Neural cell (in vitro differentiated cells): ENCODE measurements at regions not wholly inside any gene's neighbourhood (a gene's known extent, or its start where the extent isn't known, plus 50 kb on each side); places are given as distances from the start of the nearest gene placed in this dataset.

Experiments used
- H2AFZ ChIP-seq: fragments of 200-600, 300-800 bp; sonication (generic), shearing (Covaris generic); 2 replicates; pipeline ENCODE4 v1.6.0; 2014; ENCODE audit warnings: low read depth, mild to moderate bottlenecking, antibody characterized with exemption, low read length, moderate library complexity
- H3F3A ChIP-seq: fragments of 200-600 bp; shearing (Covaris generic); 2 replicates; pipeline ENCODE4 v1.6.1; 2016; ENCODE audit warnings: mild to moderate bottlenecking, moderate library complexity, mixed read lengths, antibody characterized with exemption, low read length; ENCODE audit not compliant: insufficient read depth, poor library complexity, severe bottlenecking
- H3K27ac ChIP-seq: fragments of 200-600, 300-800 bp; sonication (generic), shearing (Covaris generic); 2 replicates; pipeline ENCODE4 v1.5.1; 2014; ENCODE audit warnings: mild to moderate bottlenecking, low read length, moderate library complexity
- H3K27me3 ChIP-seq: fragments of 300-800, 200-600 bp; sonication (generic), shearing (Covaris generic); 2 replicates; pipeline ENCODE4 v1.6.0; 2014; ENCODE audit warnings: mild to moderate bottlenecking, low read depth, low read length, moderate library complexity; ENCODE audit not compliant: insufficient read depth
- H3K36me3 ChIP-seq: fragments of 300-800, 200-600 bp; sonication (generic), shearing (Covaris generic); 2 replicates; pipeline ENCODE4 v1.5.1; 2014; ENCODE audit warnings: mild to moderate bottlenecking, antibody characterized with exemption, low read length, moderate library complexity; ENCODE audit not compliant: insufficient read depth
- H3K4me2 ChIP-seq: fragments of 300-800, 200-600 bp; sonication (generic), shearing (Covaris generic); 2 replicates; pipeline ENCODE4 v1.6.0; 2014; ENCODE audit warnings: mild to moderate bottlenecking, low read length
- H3K4me3 ChIP-seq: fragments of 300-800, 200-600 bp; sonication (generic), shearing (Covaris generic); 2 replicates; pipeline ENCODE4 v1.5.1; 2014; ENCODE audit warnings: mild to moderate bottlenecking, low read length, moderate library complexity
- H3K79me2 ChIP-seq: fragments of 200-600 bp; shearing (Covaris generic); replicated peaks from 2 replicates; pipeline ENCODE4 v1.6.0; 2014; ENCODE audit warnings: mild to moderate bottlenecking, low read length, moderate library complexity; ENCODE audit not compliant: insufficient read depth
- H3K9ac ChIP-seq: fragments of 300-800, 200-600 bp; sonication (generic), shearing (Covaris generic); 2 replicates; pipeline ENCODE4 v1.6.1; 2016; ENCODE audit warnings: mild to moderate bottlenecking, low read length, mixed read lengths
- H3K9me2 ChIP-seq: fragments of 200-600 bp; shearing (Covaris generic); 2 replicates; pipeline ENCODE4 v1.6.1; 2016; ENCODE audit warnings: mild to moderate bottlenecking, low read length, mixed read lengths; ENCODE audit not compliant: insufficient read depth
- H3K9me3 ChIP-seq: fragments of 200-600, 300-800 bp; sonication (generic), shearing (Covaris generic); 2 replicates; pipeline ENCODE4 v1.6.1; 2016; ENCODE audit warnings: mild to moderate bottlenecking, mixed run types, low read length, moderate library complexity, mixed read lengths
- H4K20me1 ChIP-seq: fragments of 200-600 bp; shearing (Covaris generic); 2 replicates; pipeline ENCODE4 v1.6.1; 2016; ENCODE audit warnings: mild to moderate bottlenecking, mixed run types; ENCODE audit not compliant: insufficient read depth
- CTCF ChIP-seq: fragments of 450-650 bp; IDR thresholded peaks from 2 replicates; pipeline ENCODE4 v1.5.1; 2014; ENCODE audit warnings: antibody characterized with exemption, mild to moderate bottlenecking, moderate library complexity; ENCODE audit not compliant: poor library complexity, severe bottlenecking
- EP300 ChIP-seq: fragments of 450-650 bp; conservative IDR thresholded peaks from 2 replicates; pipeline ENCODE4 v1.6.1; 2014; ENCODE audit warnings: antibody characterized with exemption, mild to moderate bottlenecking, moderate library complexity; ENCODE audit not compliant: poor library complexity, severe bottlenecking
- EZH2 ChIP-seq: fragments of 200-600, 300-800 bp; shearing (Covaris generic), sonication (generic); IDR thresholded peaks from 2 replicates; pipeline ENCODE4 v1.6.1; 2014; ENCODE audit warnings: antibody characterized with exemption, low read length, borderline replicate concordance, mild to moderate bottlenecking; ENCODE audit not compliant: insufficient read depth, poor library complexity, severe bottlenecking
- MXI1 ChIP-seq: fragments of 450-650 bp; conservative IDR thresholded peaks from 2 replicates; pipeline ENCODE4 v1.6.1; 2014; ENCODE audit warnings: antibody characterized with exemption, mild to moderate bottlenecking; ENCODE audit not compliant: poor library complexity, severe bottlenecking
- POLR2AphosphoS5 ChIP-seq: IDR thresholded peaks from 2 replicates; pipeline ENCODE4 v1.6.1; 2012
- RAD21 ChIP-seq: fragments of 450-650 bp; conservative IDR thresholded peaks from 2 replicates; pipeline ENCODE4 v1.6.1; 2014; ENCODE audit warnings: antibody characterized with exemption, mild to moderate bottlenecking, moderate library complexity
- REST ChIP-seq: IDR thresholded peaks from 2 replicates; pipeline ENCODE4 v1.6.1; 2012; ENCODE audit warnings: borderline replicate concordance
- SMC3 ChIP-seq: fragments of 450-650 bp; conservative IDR thresholded peaks from 2 replicates; pipeline ENCODE4 v1.6.1; 2014; ENCODE audit warnings: antibody characterized with exemption, mild to moderate bottlenecking, moderate library complexity; ENCODE audit not compliant: poor library complexity
- TAF1 ChIP-seq: IDR thresholded peaks from 2 replicates; pipeline ENCODE4 v1.6.1; 2012; ENCODE audit warnings: low read depth

- Histone ChIP-seq H3K27me3 (no peaks in the 10 kb centered on the region), H3K36me3 (no peaks in the 10 kb centered on the region), H3F3A (no peaks in the 10 kb centered on the region), H3K9me3 (no peaks in the 10 kb centered on the region), H3K79me2 (no peaks in the 10 kb centered on the region), H3K9ac (no peak overlapping the region), H4K20me1 (no peaks in the 10 kb centered on the region), H3K9me2 (no peaks in the 10 kb centered on the region), H3K4me3 (no peak overlapping the region), H3K4me2 (no peak overlapping the region), H3K27ac (no peak overlapping the region), H2AFZ (no peak overlapping the region)
- TF ChIP-seq EZH2 (no peak), MXI1 (no peak), SMC3 (no peak), EP300 (no peak), TAF1 (no peak), RAD21 (no peak), CTCF (no peak), POLR2AphosphoS5 (no peak), REST (no peak)
These were observed 63.3 kb upstream of the IL6 start for GRCh38 chr7:22663721-22664120.

GRCh38 chr7:22663357-22663718 is 63.7 kb upstream of the IL6 start:
- Histone ChIP-seq H2AFZ (no peak overlapping the region), H3K9me2 (no peaks in the 10 kb centered on the region), H3K4me3 (no peak overlapping the region)

More at GRCh38 chr7:22663357-22663718, 63.7 kb upstream of the IL6 start:
- H3K27ac ChIP-seq = no peak overlapping the region
- H3K79me2 ChIP-seq = no peaks in the 10 kb centered on the region
- no peaks in the 10 kb centered on the region for H3K36me3 ChIP-seq
- no peaks in the 10 kb centered on the region for H3K9me3 ChIP-seq
- no peaks in the 10 kb centered on the region for H3K27me3 ChIP-seq
- H3F3A ChIP-seq = no peaks in the 10 kb centered on the region
- TF ChIP-seq CTCF = no peak
- TF ChIP-seq POLR2AphosphoS5 = no peak
- TF ChIP-seq SMC3 = no peak
- TF ChIP-seq RAD21 = no peak
- TF ChIP-seq EZH2 = no peak
- TF ChIP-seq EP300 = no peak
- no peak for TF ChIP-seq REST
- no peak for TF ChIP-seq MXI1
- TF ChIP-seq TAF1 = no peak
- no peak overlapping the region for H3K9ac ChIP-seq
- no peaks in the 10 kb centered on the region for H4K20me1 ChIP-seq
- no peak overlapping the region for H3K4me2 ChIP-seq
